HCT116 (cell line): ENCODE measurements at regions not wholly inside any gene's neighbourhood (a gene's known extent, or its start where the extent isn't known, plus 50 kb on each side); places are given as distances from the start of the nearest gene placed in this dataset.

Experiments
- ATAC-seq: fragments of 200-7000 bp; cut with Tn5 transposase; 2 replicates; pipeline ENCODE4 v1.9.1; 2020; ENCODE audit warnings: mild to moderate bottlenecking, moderate library complexity
- BruUV-seq: library from RNA; stranded (reverse); fragments of 400-500 nt; replicated peaks from 2 replicates; lab custom pipeline; 2021; lab: Mats Ljungman, UMichigan
- CTCF ChIA-PET: fragments of 300-600 bp; sonication (Branson Sonifier 250); formaldehyde crosslinking; loops from one replicate; lab custom pipeline; 2021; ENCODE audit warnings: antibody characterized with exemption; lab: Charles Lee
- POLR2A ChIA-PET: fragments of 300-600, 350-600 bp; sonication (Branson Sonifier 250); formaldehyde crosslinking; loops from one replicate; lab custom pipeline; 2021; ENCODE audit warnings: antibody characterized with exemption; lab: Charles Lee
- RAD21 ChIA-PET, 2 experiments: fragments of 300-600 bp; sonication (Branson Sonifier 250); formaldehyde crosslinking; loops; one replicate each; lab custom pipeline; 2023; ENCODE audit warnings: low total read pairs in 2 of 2; ENCODE audit not compliant: uncharacterized antibody in 2 of 2, unreplicated experiment in 2 of 2, low non-redundant PET in 1 of 2; lab: Charles Lee
- DNase-seq: peaks from one replicate; pipeline ENCODE4 v3.0.0-alpha.2; 2010; ENCODE audit warnings: low read depth, low spot score
- H2AFZ ChIP-seq: fragments of 200-600 bp; shearing (Covaris generic), sonication (generic); 2 replicates; pipeline ENCODE4 v1.6.1; 2017; ENCODE audit warnings: low read depth, mixed run types, mixed read lengths, antibody characterized with exemption, low read length; ENCODE audit not compliant: poor library complexity, severe bottlenecking
- H3K27ac ChIP-seq: 2 replicates; pipeline ENCODE4 v1.5.1; 2012; ENCODE audit warnings: low read depth, low read length
- H3K27me3 ChIP-seq: fragments of 200-600 bp; sonication (generic); 2 replicates; pipeline ENCODE4 v1.6.1; 2016; ENCODE audit warnings: mixed run types, low read length, mixed read lengths; ENCODE audit not compliant: insufficient read depth
- H3K36me3 ChIP-seq, 2 experiments: fragments of 200-500 bp in 1 of 2; fragments of 200-600 bp in 1 of 2; sonication (Bioruptor generic) in 1 of 2; sonication (generic) in 1 of 2; 2 replicates each; pipeline versions ENCODE4 v1.5.1 to v1.6.1; 2014 to 2016; ENCODE audit warnings: low read length in 2 of 2, inconsistent platforms in 1 of 2, mixed read lengths in 1 of 2, mixed run types in 1 of 2; ENCODE audit not compliant: insufficient read depth in 2 of 2, control insufficient read depth in 1 of 2
- H3K4me1 ChIP-seq, 2 experiments: fragments of 200-600 bp in 1 of 2; sonication (generic) in 1 of 2; 2 replicates each; pipeline versions ENCODE4 v1.5.1 to v1.6.1; 2012 to 2017; ENCODE audit warnings: low read length in 2 of 2, inconsistent platforms in 1 of 2, mild to moderate bottlenecking in 1 of 2, mixed read lengths in 1 of 2, mixed run types in 1 of 2, moderate library complexity in 1 of 2; ENCODE audit not compliant: insufficient read depth in 2 of 2, control insufficient read depth in 1 of 2
- H3K4me2 ChIP-seq: fragments of 200-600 bp; sonication (generic); 2 replicates; pipeline ENCODE4 v1.6.1; 2017; ENCODE audit warnings: mixed run types, low read length, mixed read lengths
- H3K4me3 ChIP-seq, 2 experiments: fragments of 200-600 bp in 1 of 2; sonication (generic) in 1 of 2; replicated peaks in 1 of 2; 2 replicates each; pipeline ENCODE4 v1.5.1; 2011 to 2016; ENCODE audit warnings: low read length in 2 of 2, control low read depth in 1 of 2, low read depth in 1 of 2, mild to moderate bottlenecking in 1 of 2, mixed read lengths in 1 of 2, mixed run types in 1 of 2
- H3K79me2 ChIP-seq: fragments of 200-600 bp; sonication (generic); 2 replicates; pipeline ENCODE4 v1.6.1; 2017; ENCODE audit warnings: mild to moderate bottlenecking, mixed run types, low read length, moderate library complexity, mixed read lengths; ENCODE audit not compliant: insufficient read depth
- H3K9ac ChIP-seq: fragments of 200-600 bp; sonication (generic); 2 replicates; pipeline ENCODE4 v1.6.1; 2016; ENCODE audit warnings: low read length, mixed read lengths
- H3K9me2 ChIP-seq: fragments of 200-600 bp; sonication (generic), shearing (Covaris generic); 2 replicates; pipeline ENCODE4 v1.6.1; 2017; ENCODE audit warnings: mixed run types, mild to moderate bottlenecking, moderate library complexity; ENCODE audit not compliant: insufficient read depth
- H3K9me3 ChIP-seq, 2 experiments: fragments of 200-500 bp in 1 of 2; fragments of 200-600 bp in 1 of 2; sonication (Bioruptor generic) in 1 of 2; sonication (generic) in 1 of 2; 2 replicates each; pipeline ENCODE4 v1.6.1; 2014 to 2017; ENCODE audit warnings: low read length in 2 of 2, mixed read lengths in 2 of 2, inconsistent platforms in 1 of 2, low read depth in 1 of 2, mild to moderate bottlenecking in 1 of 2, mixed run types in 1 of 2, moderate library complexity in 1 of 2; ENCODE audit not compliant: control insufficient read depth in 1 of 2, insufficient read depth in 1 of 2
- H4K20me1 ChIP-seq: fragments of 200-600 bp; sonication (generic), shearing (Covaris generic); 2 replicates; pipeline ENCODE4 v1.6.1; 2017; ENCODE audit warnings: mixed run types, mild to moderate bottlenecking, moderate library complexity; ENCODE audit not compliant: insufficient read depth
- EGR1 ChIP-seq: IDR thresholded peaks from 2 replicates; pipeline ENCODE4 v1.6.1; 2012; ENCODE audit warnings: low read depth
- EZH2 ChIP-seq: fragments of 200-600 bp; sonication (generic); IDR thresholded peaks from 2 replicates; pipeline ENCODE4 v1.6.1; 2017; ENCODE audit warnings: antibody characterized with exemption, mixed run types
- POLR2AphosphoS5 ChIP-seq: IDR thresholded peaks from 2 replicates; pipeline ENCODE4 v1.6.1; 2011; ENCODE audit warnings: mild to moderate bottlenecking, low read depth, low read length, moderate library complexity
- RAD21 ChIP-seq: IDR thresholded peaks from 2 replicates; pipeline ENCODE4 v1.6.1; 2012; ENCODE audit warnings: low read depth, mild to moderate bottlenecking
- SIN3A ChIP-seq: IDR thresholded peaks from 2 replicates; pipeline ENCODE4 v1.6.1; 2012; ENCODE audit warnings: low read depth
- SP1 ChIP-seq: IDR thresholded peaks from 2 replicates; pipeline ENCODE4 v1.6.1; 2012; ENCODE audit warnings: low read depth
- SRF ChIP-seq: IDR thresholded peaks from 2 replicates; pipeline ENCODE4 v1.6.1; 2012; ENCODE audit warnings: low read depth
- ZFX ChIP-seq: fragments of 450-650 bp; IDR thresholded peaks from 2 replicates; pipeline ENCODE4 v1.6.1; 2017
- ZNF274 ChIP-seq: fragments of 200-500 bp; sonication (Bioruptor generic); IDR thresholded peaks from 2 replicates; pipeline ENCODE4 v1.6.1; 2014; ENCODE audit warnings: mild to moderate bottlenecking, low read depth, low read length, inconsistent platforms
- intact Hi-C: fragments of 100-400 bp; cut with micrococcal nuclease; formaldehyde crosslinking; loops from 2 replicates; pipeline ENCODE4 v1.10.0; 2022
- TF ChIP-seq, protein P1 (sequence below): IDR thresholded peaks from 2 replicates; pipeline ENCODE4 v1.6.1; 2011; ENCODE audit warnings: mild to moderate bottlenecking, low read length, moderate library complexity; ENCODE audit not compliant: insufficient replicate concordance; ENCODE audit errors: extremely low read depth

- H3K4me2 ChIP-seq = no peak overlapping the region
- H4K20me1 ChIP-seq = no peaks in the 10 kb centered on the region
- BruUV-seq = no TSS peak
- H3K79me2 ChIP-seq = no peaks in the 10 kb centered on the region
- H3K9ac ChIP-seq = no peak overlapping the region
- no peak for ATAC-seq
- TF ChIP-seq POLR2AphosphoS5 (no peak), SRF (no peak), ZNF274 (no peak), EGR1 (no peak), SIN3A (no peak), SP1 (no peak), ZFX (no peak), EZH2 (no peak), RAD21 (no peak)
- TF ChIP-seq, protein P1, sequence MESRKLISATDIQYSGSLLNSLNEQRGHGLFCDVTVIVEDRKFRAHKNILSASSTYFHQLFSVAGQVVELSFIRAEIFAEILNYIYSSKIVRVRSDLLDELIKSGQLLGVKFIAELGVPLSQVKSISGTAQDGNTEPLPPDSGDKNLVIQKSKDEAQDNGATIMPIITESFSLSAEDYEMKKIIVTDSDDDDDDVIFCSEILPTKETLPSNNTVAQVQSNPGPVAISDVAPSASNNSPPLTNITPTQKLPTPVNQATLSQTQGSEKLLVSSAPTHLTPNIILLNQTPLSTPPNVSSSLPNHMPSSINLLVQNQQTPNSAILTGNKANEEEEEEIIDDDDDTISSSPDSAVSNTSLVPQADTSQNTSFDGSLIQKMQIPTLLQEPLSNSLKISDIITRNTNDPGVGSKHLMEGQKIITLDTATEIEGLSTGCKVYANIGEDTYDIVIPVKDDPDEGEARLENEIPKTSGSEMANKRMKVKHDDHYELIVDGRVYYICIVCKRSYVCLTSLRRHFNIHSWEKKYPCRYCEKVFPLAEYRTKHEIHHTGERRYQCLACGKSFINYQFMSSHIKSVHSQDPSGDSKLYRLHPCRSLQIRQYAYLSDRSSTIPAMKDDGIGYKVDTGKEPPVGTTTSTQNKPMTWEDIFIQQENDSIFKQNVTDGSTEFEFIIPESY = no peak
- H2AFZ ChIP-seq = no peak overlapping the region
- ChIA-PET RAD21 (no interaction called here), POLR2A (no interaction called here), CTCF (no interaction called here)
- H3K9me2 ChIP-seq = no peaks in the 10 kb centered on the region
- no peak overlapping the region for H3K27ac ChIP-seq
- H3K4me3 ChIP-seq = no peak overlapping the region
- no peaks in the 10 kb centered on the region; a peak in 1 of 4 replicates for H3K9me3 ChIP-seq
- no peaks in the 10 kb centered on the region for H3K27me3 ChIP-seq
- DNase-seq = no peak
- intact Hi-C loops = no loop called here
- H3K4me1 ChIP-seq = no peaks in the 10 kb centered on the region
- H3K36me3 ChIP-seq = no peaks in the 10 kb centered on the region
Observed at GRCh38 chr2:239716536-239717318, 308.4 kb downstream of the NDUFA10 start.
